H1 (cell line): ENCODE measurements at regions not wholly inside any gene's neighbourhood (a gene's known extent, or its start where the extent isn't known, plus 50 kb on each side); places are given as distances from the start of the nearest gene placed in this dataset.

Experiments used
- ATF3 ChIP-seq: IDR thresholded peaks from 2 replicates; pipeline ENCODE4 v1.6.1; 2011; ENCODE audit warnings: low read depth, mild to moderate bottlenecking, low read length; ENCODE audit not compliant: insufficient read depth
- CTCF ChIP-seq, 3 experiments: IDR thresholded peaks; 1 replicate in 2 of 3; 2 replicates in 1 of 3; pipeline versions ENCODE4 v1.5.1 to v1.6.1; 2011; ENCODE audit warnings: low read length in 3 of 3, mild to moderate bottlenecking in 3 of 3, inconsistent platforms in 2 of 3, low read depth in 1 of 3, moderate library complexity in 1 of 3; ENCODE audit not compliant: insufficient read depth in 1 of 3; ENCODE audit errors: control extremely low read depth in 1 of 3
- EP300 ChIP-seq, 2 experiments: IDR thresholded peaks; 1 replicate in 1 of 2; 2 replicates in 1 of 2; pipeline ENCODE4 v1.6.1; 2011 to 2012; ENCODE audit warnings: low read depth in 2 of 2, low read length in 2 of 2, mild to moderate bottlenecking in 2 of 2, borderline replicate concordance in 1 of 2, inconsistent platforms in 1 of 2, moderate library complexity in 1 of 2
- RXRA ChIP-seq: IDR thresholded peaks from 2 replicates; pipeline ENCODE4 v1.6.1; 2011; ENCODE audit warnings: low read depth, mild to moderate bottlenecking, low read length, moderate library complexity; ENCODE audit not compliant: insufficient read depth
- SIX5 ChIP-seq: IDR thresholded peaks from 2 replicates; pipeline ENCODE4 v1.6.1; 2011; ENCODE audit warnings: mild to moderate bottlenecking, low read depth, low read length
- SP1 ChIP-seq: IDR thresholded peaks from 2 replicates; pipeline ENCODE4 v1.6.1; 2011; ENCODE audit warnings: low read depth, low read length
- USF2 ChIP-seq: IDR thresholded peaks from 2 replicates; pipeline ENCODE4 v1.6.1; 2011; ENCODE audit warnings: low read length, improper control_type of control experiment

GRCh38 chr11:116345575-116345974, 427.2 kb downstream of the BUD13 start:
- TF ChIP-seq USF2 (no peak), ATF3 (no peak), SIX5 (no peak), EP300 (IDR thresholded peaks at IDR 0.05; ENCODE audit: borderline replicate concordance in 1 of 2, low read depth in 2 of 2, low read length in 2 of 2) (no peak), SP1 (no peak), CTCF (IDR thresholded peaks at IDR 0.05; ENCODE audit: control extremely low read depth in 1 of 3, insufficient read depth in 1 of 3, low read depth in 1 of 3, low read length in 3 of 3) (no peak), RXRA (no peak)
